ENCODE measurements at regions not wholly inside any gene's neighbourhood (a gene's known extent, or its start where the extent isn't known, plus 50 kb on each side); places are given as distances from the start of the nearest gene placed in this dataset.

GRCh38 chr1:29864431-29865022 lies 628.2 kb downstream of the PTPRU start (continued):
- no peak for TF ChIP-seq REST (IDR thresholded peaks at IDR 0.05)
- TF ChIP-seq TAF1 (conservative IDR thresholded peaks at IDR 0.05): no peak
- TF ChIP-seq RAD21 (IDR thresholded peaks at IDR 0.05): no peak
- TF ChIP-seq SP1 (IDR thresholded peaks at IDR 0.05): no peak
- TF ChIP-seq FOXA2 (IDR thresholded peaks at IDR 0.05): no peak
- no peak for TF ChIP-seq GABPA (IDR thresholded peaks at IDR 0.05 in 1 of 2, conservative IDR thresholded peaks at IDR 0.05 in 1 of 2)
- TF ChIP-seq MAX (IDR thresholded peaks at IDR 0.05): no peak
- no peak for TF ChIP-seq EGR1 (IDR thresholded peaks at IDR 0.05; ENCODE audit: low read depth in 2 of 2)

- TF ChIP-seq MAX (IDR thresholded peaks at IDR 0.05) (no peak), SP1 (IDR thresholded peaks at IDR 0.05) (no peak), ZBTB33 (IDR thresholded peaks at IDR 0.05) (no peak), TAF1 (conservative IDR thresholded peaks at IDR 0.05) (no peak), CTCF (IDR thresholded peaks at IDR 0.05; ENCODE audit: low read depth, low read length, missing input control) (no peak), RAD21 (IDR thresholded peaks at IDR 0.05) (no peak), NR2F2 (IDR thresholded peaks at IDR 0.05) (no peak), HNF4A (conservative IDR thresholded peaks at IDR 0.05) (no peak), GABPA (IDR thresholded peaks at IDR 0.05 in 1 of 2, conservative IDR thresholded peaks at IDR 0.05 in 1 of 2) (no peak), ATF3 (IDR thresholded peaks at IDR 0.05) (no peak), EGR1 (IDR thresholded peaks at IDR 0.05; ENCODE audit: low read depth in 2 of 2) (no peak), JUND (IDR thresholded peaks at IDR 0.05) (no peak), FOXA1 (IDR thresholded peaks at IDR 0.05) (no peak), YY1 (IDR thresholded peaks at IDR 0.05) (no peak), REST (IDR thresholded peaks at IDR 0.05) (no peak), RXRA (IDR thresholded peaks at IDR 0.05) (no peak), FOXA2 (IDR thresholded peaks at IDR 0.05) (no peak), HNF4G (IDR thresholded peaks at IDR 0.05) (no peak)
- Histone ChIP-seq H3K4me1 (ENCODE audit: control insufficient read depth in 4 of 4, insufficient read depth in 4 of 4, low read length in 3 of 4) (no peaks in the 10 kb centered on the region), H3K27ac (ENCODE audit: low read depth in 1 of 2, low read length in 2 of 2) (no peak overlapping the region), H3K27me3 (ENCODE audit: control insufficient read depth in 4 of 4, insufficient read depth in 4 of 4, low read length in 3 of 4) (peaks cover 0 to 2% (median under 1%) of the 10 kb centered on the region in 4 donors), H3K36me3 (ENCODE audit: control insufficient read depth in 4 of 4, insufficient read depth in 3 of 4, low read depth in 1 of 4, low read length in 3 of 4) (peaks cover 0 to 2% (median 0%) of the 10 kb centered on the region in 4 donors), H3K9ac (ENCODE audit: low read depth in 1 of 2, low read length in 2 of 2) (no peak overlapping the region), H3K9me3 (ENCODE audit: control insufficient read depth in 4 of 4, low read length in 3 of 4) (peaks cover 6 to 20% (median 10%) of the 10 kb centered on the region in 4 donors), H3K4me3 (ENCODE audit: low read depth in 1 of 3, low read length in 3 of 3) (no peak overlapping the region)
- 70% methylated on average over 1 of the region's 1 CpG for WGBS
- no peak for DNase-seq (ENCODE audit: low spot score)
Measured at GRCh38 chr1:29861922-29862321, 625.6 kb downstream of the PTPRU start.
